ENCODE measurements at regions not wholly inside any gene's neighbourhood (a gene's known extent, or its start where the extent isn't known, plus 50 kb on each side); places are given as distances from the start of the nearest gene placed in this dataset.

GRCh38 chr10:113486531-113486930 is 66.3 kb upstream of the HABP2 start:
- TF ChIP-seq CTCF (IDR thresholded peaks at IDR 0.05; ENCODE audit: insufficient read depth, low read length) (no peak), POLR2AphosphoS5 (IDR thresholded peaks at IDR 0.05; ENCODE audit: low read depth) (no peak), REST (IDR thresholded peaks at IDR 0.05; ENCODE audit: insufficient replicate concordance, low read depth) (no peak)

Data from HL-60 (cell line).